K562 (cell line): ENCODE measurements at regions not wholly inside any gene's neighbourhood (a gene's known extent, or its start where the extent isn't known, plus 50 kb on each side); places are given as distances from the start of the nearest gene placed in this dataset.

Experiments used
- CHAMP1 ChIP-seq: fragments of 450-650 bp; IDR thresholded peaks from 2 replicates; pipeline ENCODE4 v1.6.1; 2016; ENCODE audit warnings: mild to moderate bottlenecking
- CTCF ChIP-seq, 3 experiments: IDR thresholded peaks in 2 of 3; conservative IDR thresholded peaks in 1 of 3; 2 replicates each; pipeline ENCODE4 v1.5.1; 2011 to 2012; ENCODE audit warnings: low read length in 3 of 3, mild to moderate bottlenecking in 3 of 3, control low read depth in 2 of 3, improper control_type of control experiment in 1 of 3, inconsistent platforms in 1 of 3, low read depth in 1 of 3, mixed read lengths in 1 of 3, moderate library complexity in 1 of 3; ENCODE audit not compliant: insufficient read depth in 2 of 3
- HNRNPH1 ChIP-seq: fragments of 200-400 bp; formaldehyde crosslinking; optimal IDR thresholded peaks from 2 replicates; pipeline ENCODE3; 2017; ENCODE audit warnings: low read depth, mild to moderate bottlenecking, low read length, moderate library complexity
- KAT2B ChIP-seq: IDR thresholded peaks from one replicate; pipeline ENCODE4 v1.6.1; 2012; ENCODE audit warnings: low read depth, mild to moderate bottlenecking, control low read depth, inconsistent platforms, low read length, moderate library complexity
- MAFK ChIP-seq: IDR thresholded peaks from 2 replicates; pipeline ENCODE4 v1.6.1; 2011; ENCODE audit warnings: low read length, improper control_type of control experiment
- MCM2 ChIP-seq: fragments of 450-650 bp; IDR thresholded peaks from 2 replicates; pipeline ENCODE4 v1.6.1; 2017; ENCODE audit warnings: low read depth, mild to moderate bottlenecking
- NFIC ChIP-seq: fragments of 450-650 bp; IDR thresholded peaks from 2 replicates; pipeline ENCODE4 v1.6.1; 2017; ENCODE audit warnings: mild to moderate bottlenecking, inconsistent platforms
- SAP30 ChIP-seq: fragments of 200-600 bp; sonication (generic); IDR thresholded peaks from 2 replicates; pipeline ENCODE4 v1.6.1; 2012; ENCODE audit warnings: borderline replicate concordance, low read depth, mild to moderate bottlenecking, moderate library complexity, low read length, control low read depth, inconsistent platforms; ENCODE audit not compliant: insufficient read depth, poor library complexity, severe bottlenecking
- ZKSCAN3 ChIP-seq: fragments of 250-450 bp; sonication (Bioruptor Pico); IDR thresholded peaks from 2 replicates; pipeline ENCODE4 v1.4.0; 2020
- ZNF398 ChIP-seq: fragments of 250-450 bp; sonication (Bioruptor Pico); IDR thresholded peaks from 2 replicates; pipeline ENCODE4 v1.8.0; 2021; ENCODE audit warnings: moderate library complexity, mild to moderate bottlenecking, inconsistent platforms

- TF ChIP-seq CHAMP1: no peak
- TF ChIP-seq HNRNPH1: no peak
- no peak for TF ChIP-seq MCM2
- TF ChIP-seq NFIC: no peak
- TF ChIP-seq SAP30: no peak
- no peak for TF ChIP-seq ZNF398
- TF ChIP-seq KAT2B: no peak
- TF ChIP-seq CTCF (IDR thresholded peaks at IDR 0.05 in 2 of 3, conservative IDR thresholded peaks at IDR 0.05 in 1 of 3; ENCODE audit: insufficient read depth in 2 of 3, low read depth in 1 of 3, low read length in 3 of 3): peak; percentile 49 to 62 (median 55)
- TF ChIP-seq ZKSCAN3 (CRISPR knock-in tag): no peak
- TF ChIP-seq MAFK: no peak
- TF ChIP-seq, all 486 proteins: peak for 4
Observed at GRCh38 chr3:45333549-45333948, 54.8 kb upstream of the LARS2 start (continued).
